ENCODE measurements at regions not wholly inside any gene's neighbourhood (a gene's known extent, or its start where the extent isn't known, plus 50 kb on each side); places are given as distances from the start of the nearest gene placed in this dataset.

GRCh38 chr18:73948497-73948896 lies 199.1 kb downstream of the FBXO15 start:
- intact Hi-C loops (cut with DNase I) = no loop called here
- Histone ChIP-seq H3K4me1 (no peaks in the 10 kb centered on the region), H3K36me3 (ENCODE audit: insufficient read depth in 1 of 2, low read depth in 1 of 2) (no peaks in the 10 kb centered on the region), H3K27ac (no peak overlapping the region), H3K27me3 (ENCODE audit: insufficient read depth in 3 of 3, low read length in 2 of 3) (no peaks in the 10 kb centered on the region), H3K9me3 (no peaks in the 10 kb centered on the region), H3K4me3 (no peak overlapping the region)
- no peak for TF ChIP-seq CTCF (IDR thresholded peaks at IDR 0.05)
- WGBS, 3 donors = 88 to 96% (median 91%) methylated on average over 3 of the region's 3 CpGs
- ATAC-seq (no peak), DNase-seq (no peak)

GRCh38 chr18:73948084-73948483 lies 199.6 kb downstream of the FBXO15 start:
- no peak overlapping the region for H3K27ac ChIP-seq
- no peaks in the 10 kb centered on the region for H3K36me3 ChIP-seq (ENCODE audit: insufficient read depth in 1 of 2, low read depth in 1 of 2)
- no peak for TF ChIP-seq CTCF (IDR thresholded peaks at IDR 0.05)
- WGBS, 3 donors = 31 to 42% (median 33%) methylated on average over 4 of the region's 4 CpGs
- intact Hi-C loops (cut with DNase I) = no loop called here
- no peaks in the 10 kb centered on the region for H3K27me3 ChIP-seq (ENCODE audit: insufficient read depth in 3 of 3, low read length in 2 of 3)
- H3K9me3 ChIP-seq = no peaks in the 10 kb centered on the region
- ATAC-seq = no peak
- no peak overlapping the region for H3K4me3 ChIP-seq
- no peak for DNase-seq
- H3K4me1 ChIP-seq = no peaks in the 10 kb centered on the region

GRCh38 chr18:73947180-73947921 lies 200.3 kb downstream of the FBXO15 start:
- no peak overlapping the region for H3K27ac ChIP-seq
- 67 to 76% (median 75%) methylated on average over 6 of the region's 6 CpGs for WGBS, 3 donors
- no peak for TF ChIP-seq CTCF (IDR thresholded peaks at IDR 0.05)

GRCh38 chr18:73945130-73945792 lies 202.4 kb downstream of the FBXO15 start:
- TF ChIP-seq CTCF (IDR thresholded peaks at IDR 0.05) = no peak
- 84 to 89% (median 86%) methylated on average over 3 of the region's 3 CpGs for WGBS, 3 donors
- no peak for ATAC-seq

More at GRCh38 chr18:73947180-73947921, 200.3 kb downstream of the FBXO15 start:
- H3K27me3 ChIP-seq (ENCODE audit: insufficient read depth in 3 of 3, low read length in 2 of 3) = no peaks in the 10 kb centered on the region
- H3K36me3 ChIP-seq (ENCODE audit: insufficient read depth in 1 of 2, low read depth in 1 of 2) = no peaks in the 10 kb centered on the region
- ATAC-seq = no peak
- intact Hi-C loops (cut with DNase I) = no loop called here
- no peaks in the 10 kb centered on the region for H3K4me1 ChIP-seq
- H3K4me3 ChIP-seq = no peak overlapping the region
- no peaks in the 10 kb centered on the region for H3K9me3 ChIP-seq
- no peak for DNase-seq

More at GRCh38 chr18:73945130-73945792, 202.4 kb downstream of the FBXO15 start:
- Histone ChIP-seq H3K27ac (no peak overlapping the region), H3K4me1 (no peaks in the 10 kb centered on the region), H3K27me3 (ENCODE audit: insufficient read depth in 3 of 3, low read length in 2 of 3) (no peaks in the 10 kb centered on the region), H3K36me3 (ENCODE audit: insufficient read depth in 1 of 2, low read depth in 1 of 2) (no peaks in the 10 kb centered on the region), H3K4me3 (no peak overlapping the region), H3K9me3 (no peaks in the 10 kb centered on the region)
- no peak for DNase-seq
- intact Hi-C loops (cut with DNase I) = no loop called here
